ENCODE measurements at regions not wholly inside any gene's neighbourhood (a gene's known extent, or its start where the extent isn't known, plus 50 kb on each side); places are given as distances from the start of the nearest gene placed in this dataset.

GRCh38 chr1:121448851-121449250, 264.1 kb downstream of the SRGAP2C start:
- TF ChIP-seq CTCF (conservative IDR thresholded peaks at IDR 0.05; ENCODE audit: low read depth, low read length) = no peak
- POLR2A ChIA-PET (ENCODE audit: unreplicated experiment) = no interaction called here
- no peak overlapping the region for H2AFZ ChIP-seq (replicated peaks; ENCODE audit: low read length, poor library complexity)
- no peak overlapping the region for H2AK5ac ChIP-seq (ENCODE audit: low read depth, low read length)
- no peak overlapping the region for H4K8ac ChIP-seq (ENCODE audit: low read depth in 2 of 2, low read length in 2 of 2)
- H3K27me3 ChIP-seq (ENCODE audit: control insufficient read depth, insufficient read depth, low read length) = no peaks in the 10 kb centered on the region
- no peaks in the 10 kb centered on the region for H3K9me3 ChIP-seq (ENCODE audit: control insufficient read depth, insufficient read depth, low read length)
- no peak overlapping the region for H4K5ac ChIP-seq (ENCODE audit: low read depth, low read length)
- no peaks in the 10 kb centered on the region for H3K9me1 ChIP-seq (ENCODE audit: insufficient read depth, low read length)
- H3K14ac ChIP-seq (replicated peaks; ENCODE audit: low read depth, low read length) = no peak overlapping the region
- H3K4ac ChIP-seq (ENCODE audit: low read depth, low read length) = no peak overlapping the region
- no CpG with 5 or more reads among the region's 2 CpGs for WGBS, 2 experiments (ENCODE audit: extremely low coverage in 2 of 2, insufficient read length in 1 of 2)
- no peak overlapping the region for H3K4me2 ChIP-seq (ENCODE audit: low read depth, low read length)
- H3K9ac ChIP-seq (ENCODE audit: low read depth, low read length) = no peak overlapping the region
- no peak overlapping the region for H2AK9ac ChIP-seq (replicated peaks; ENCODE audit: low read depth, low read length, poor library complexity)
- no peak overlapping the region for H3K4me3 ChIP-seq (ENCODE audit: insufficient read depth, low read depth, low read length)
- in situ Hi-C loops (cut with MboI; ENCODE audit: low sequenced_read_pairs) (no loop called here), dilution Hi-C loops (cut with HindIII; ENCODE audit: low sequenced_read_pairs, unreplicated experiment) (no loop called here), intact Hi-C loops (cut with micrococcal nuclease) (loop anchor here (10.0 kb wide), 1 partner anchor 116 kb away; no protein-coding TSS in a partner anchor)
- no peaks in the 10 kb centered on the region for H3K4me1 ChIP-seq (ENCODE audit: control insufficient read depth, insufficient read depth, low read length)
- no peak overlapping the region for H3K23ac ChIP-seq (ENCODE audit: low read depth, low read length)
- H3K27ac ChIP-seq (ENCODE audit: insufficient read depth, low read length) = no peak overlapping the region
- H3K36me3 ChIP-seq (ENCODE audit: control insufficient read depth, insufficient read depth, low read length) = no peaks in the 10 kb centered on the region
- H3K56ac ChIP-seq (ENCODE audit: extremely low read depth, insufficient read depth, low read length) = no peak overlapping the region
- DNase-seq = no peak
- no peaks in the 10 kb centered on the region for H3K79me1 ChIP-seq (ENCODE audit: low read depth in 1 of 2, low read length in 2 of 2)
- no peak overlapping the region for H3K18ac ChIP-seq (ENCODE audit: low read depth, low read length)
- H2BK5ac ChIP-seq (ENCODE audit: low read depth, low read length, poor library complexity, severe bottlenecking) = no peak overlapping the region
- H4K91ac ChIP-seq (ENCODE audit: insufficient read depth, low read depth, low read length) = no peak overlapping the region
- H2BK15ac ChIP-seq (ENCODE audit: low read depth, low read length) = no peak overlapping the region
- no peak overlapping the region for H2BK120ac ChIP-seq (ENCODE audit: low read depth, low read length)
- CTCF ChIA-PET = no interaction called here
- BruUV-seq (replicated peaks) = no TSS peak
- H2BK20ac ChIP-seq (ENCODE audit: low read depth, low read length) = no peak overlapping the region
- H4K20me1 ChIP-seq (ENCODE audit: insufficient read depth, low read length) = no peaks in the 10 kb centered on the region
- ATAC-seq (ENCODE audit: low read depth) = no peak
